Stomach (tissue), 4 donors: ENCODE measurements at regions not wholly inside any gene's neighbourhood (a gene's known extent, or its start where the extent isn't known, plus 50 kb on each side); places are given as distances from the start of the nearest gene placed in this dataset.

ENCODE experiments used
- CTCF ChIP-seq, 7 experiments: fragments of 450-650 bp in 4 of 7; fragments of 200-600 bp in 3 of 7; sonication (generic) in 3 of 7; IDR thresholded peaks; one replicate each; pipeline ENCODE4 v1.5.1; 2016 to 2019; ENCODE audit warnings: antibody characterized with exemption in 7 of 7, control low read depth in 2 of 7, mild to moderate bottlenecking in 1 of 7
- POLR2A ChIP-seq, 4 donors: fragments of 450-650 bp; IDR thresholded peaks; one replicate each; pipeline ENCODE4 v1.6.1; 2016; ENCODE audit warnings: antibody characterized with exemption in 4 of 4, control low read depth in 2 of 4, mild to moderate bottlenecking in 1 of 4, moderate library complexity in 1 of 4
- POLR2AphosphoS5 ChIP-seq, 3 donors: sonication (generic); formaldehyde crosslinking; IDR thresholded peaks; one replicate each; pipeline ENCODE4 v1.6.1; 2016; ENCODE audit warnings: antibody characterized with exemption in 3 of 3

- TF ChIP-seq CTCF (IDR thresholded peaks at IDR 0.05) = no peak
- no peak for TF ChIP-seq POLR2A (IDR thresholded peaks at IDR 0.05)
- TF ChIP-seq POLR2AphosphoS5 (IDR thresholded peaks at IDR 0.05) = no peak
Observed at GRCh38 chr4:173745765-173746164, 215.7 kb upstream of the HAND2 start.
